Stimulated activated CD4-positive, alpha-beta T cell treated with anti-CD3 and anti-CD28 coated beads, Interleukin-15, amount 100 ng/mL, for 48 hours (primary cell): ENCODE measurements at regions not wholly inside any gene's neighbourhood (a gene's known extent, or its start where the extent isn't known, plus 50 kb on each side); places are given as distances from the start of the nearest gene placed in this dataset.

Experiments
- DNase-seq, 2 donors: peaks; one replicate each; pipeline ENCODE4 v3.0.0-alpha.2; 2020; ENCODE audit warnings: low read depth in 2 of 2

- DNase-seq, result no peak
Observed at GRCh38 chr1:208298593-208299269, 54.5 kb upstream of the PLXNA2 start.

- DNase-seq, result no peak
Observed at GRCh38 chr1:208300084-208300770, 56.0 kb upstream of the PLXNA2 start.

- DNase-seq, result no peak
Observed at GRCh38 chr1:208302699-208303238, 58.6 kb upstream of the PLXNA2 start.

GRCh38 chr1:208303743-208304712 is 59.8 kb upstream of the PLXNA2 start:
- DNase-seq, result no peak

GRCh38 chr1:208308221-208308620 is 64.0 kb upstream of the PLXNA2 start:
- DNase-seq, result no peak

- no peak for DNase-seq
Observed at GRCh38 chr1:208309771-208310170, 65.6 kb upstream of the PLXNA2 start.

- DNase-seq, result no peak
Observed at GRCh38 chr1:208312706-208313105, 68.5 kb upstream of the PLXNA2 start.

- DNase-seq, result no peak
Observed at GRCh38 chr1:208314431-208314830, 70.2 kb upstream of the PLXNA2 start.

GRCh38 chr1:208318150-208318734 is 74.1 kb upstream of the PLXNA2 start:
- no peak for DNase-seq

GRCh38 chr1:208324005-208324404 is 79.8 kb upstream of the PLXNA2 start:
- DNase-seq, result no peak

GRCh38 chr1:208326033-208326432 is 81.8 kb upstream of the PLXNA2 start:
- DNase-seq, result no peak

- no peak for DNase-seq
Observed at GRCh38 chr1:208329300-208329699, 85.1 kb upstream of the PLXNA2 start.

GRCh38 chr1:208332036-208332773 is 88.0 kb upstream of the PLXNA2 start:
- DNase-seq, result no peak

GRCh38 chr1:208332774-208333126 is 88.6 kb upstream of the PLXNA2 start:
- no peak for DNase-seq

- DNase-seq, result no peak
Observed at GRCh38 chr1:208333676-208334075, 89.5 kb upstream of the PLXNA2 start.

- DNase-seq, result no peak
Observed at GRCh38 chr1:208335371-208336136, 91.4 kb upstream of the PLXNA2 start.

GRCh38 chr1:208336137-208336518 is 91.9 kb upstream of the PLXNA2 start:
- DNase-seq, result no peak

GRCh38 chr1:208339911-208340310 is 95.7 kb upstream of the PLXNA2 start:
- DNase-seq, result no peak

- no peak for DNase-seq
Observed at GRCh38 chr1:208343226-208343625, 99.0 kb upstream of the PLXNA2 start.

- no peak for DNase-seq
Observed at GRCh38 chr1:208344202-208344857, 100.1 kb upstream of the PLXNA2 start.
